ENCODE measurements at regions not wholly inside any gene's neighbourhood (a gene's known extent, or its start where the extent isn't known, plus 50 kb on each side); places are given as distances from the start of the nearest gene placed in this dataset.

GRCh38 chr7:82542665-82543064 is 99.1 kb upstream of the CACNA2D1 start:
- Mint-ChIP-seq H3K4me3 (no peak overlapping the region), H3K36me3 (ENCODE audit: insufficient read depth) (no peaks in the 10 kb centered on the region), H3K27ac (ENCODE audit: low read depth) (no peak overlapping the region), H3K27me3 (no peaks in the 10 kb centered on the region), H3K9me3 (peaks cover 17% of the 10 kb centered on the region), H3K4me1 (no peaks in the 10 kb centered on the region)
- ATAC-seq (replicated peaks; ENCODE audit: extremely low read depth, poor library complexity, severe bottlenecking) (no peak), DNase-seq (ENCODE audit: low spot score in 2 of 2) (no peak)

GRCh38 chr7:82539969-82540368 is 96.4 kb upstream of the CACNA2D1 start:
- Mint-ChIP-seq H3K36me3 (ENCODE audit: insufficient read depth) (no peaks in the 10 kb centered on the region), H3K27ac (ENCODE audit: low read depth) (no peak overlapping the region), H3K9me3 (peaks cover 17% of the 10 kb centered on the region), H3K4me3 (no peak overlapping the region), H3K27me3 (no peaks in the 10 kb centered on the region), H3K4me1 (no peaks in the 10 kb centered on the region)
- DNase-seq (ENCODE audit: low spot score in 2 of 2) = no peak
- no peak for ATAC-seq (replicated peaks; ENCODE audit: extremely low read depth, poor library complexity, severe bottlenecking)

GRCh38 chr7:82534684-82535083 is 91.1 kb upstream of the CACNA2D1 start:
- Mint-ChIP-seq H3K4me3 (no peak overlapping the region), H3K27ac (ENCODE audit: low read depth) (no peak overlapping the region), H3K36me3 (ENCODE audit: insufficient read depth) (no peaks in the 10 kb centered on the region), H3K4me1 (no peaks in the 10 kb centered on the region), H3K9me3 (peaks cover 19% of the 10 kb centered on the region), H3K27me3 (no peaks in the 10 kb centered on the region)
- no peak for ATAC-seq (replicated peaks; ENCODE audit: extremely low read depth, poor library complexity, severe bottlenecking)
- no peak for DNase-seq (ENCODE audit: low spot score in 2 of 2)

- Mint-ChIP-seq H3K9me3 (peaks cover 20% of the 10 kb centered on the region), H3K4me1 (no peaks in the 10 kb centered on the region), H3K4me3 (no peak overlapping the region), H3K27me3 (no peaks in the 10 kb centered on the region), H3K27ac (ENCODE audit: low read depth) (no peak overlapping the region), H3K36me3 (ENCODE audit: insufficient read depth) (no peaks in the 10 kb centered on the region)
- ATAC-seq (replicated peaks; ENCODE audit: extremely low read depth, poor library complexity, severe bottlenecking) (no peak), DNase-seq (ENCODE audit: low spot score in 2 of 2) (no peak)
Observed at GRCh38 chr7:82530361-82530760, 86.8 kb upstream of the CACNA2D1 start.

DNA sequence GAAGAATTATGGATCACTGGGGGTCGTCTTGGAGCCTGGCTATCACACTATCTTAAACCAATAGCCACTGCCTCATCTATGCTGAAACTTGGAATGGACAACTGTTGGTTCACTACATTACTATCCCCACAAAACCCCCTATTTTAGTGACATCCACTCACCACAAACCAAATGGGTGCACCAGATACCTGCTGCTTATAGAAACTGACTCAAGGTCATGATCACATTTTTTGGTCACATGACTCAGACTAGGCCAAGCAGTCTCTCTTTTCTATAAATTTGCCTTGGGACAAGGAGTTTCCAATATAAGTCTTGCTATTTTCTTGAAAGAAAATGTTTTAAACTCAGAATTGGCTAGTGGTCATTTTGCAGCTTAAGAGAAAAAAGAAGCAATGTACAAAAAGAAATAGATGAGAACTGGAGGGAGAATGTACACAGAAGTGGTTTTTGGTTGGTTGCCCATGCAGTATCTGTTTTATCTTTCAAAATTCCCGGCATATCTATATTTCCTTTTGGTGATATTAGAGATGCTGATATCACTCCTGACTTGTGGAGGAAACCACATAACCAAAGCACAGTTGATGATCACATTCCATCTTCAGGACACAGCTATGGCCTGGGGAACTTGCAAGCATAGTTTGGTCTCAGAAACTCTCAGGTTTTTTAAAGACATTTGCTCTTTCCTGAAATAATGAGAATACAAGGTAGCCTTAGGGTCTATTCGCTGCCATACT is 85.2 kb upstream of the CACNA2D1 start:
- no peak overlapping the region for H3K4me3 Mint-ChIP-seq
- ATAC-seq (replicated peaks; ENCODE audit: extremely low read depth, poor library complexity, severe bottlenecking) = no peak
- H3K9me3 Mint-ChIP-seq = peaks cover 31% of the 10 kb centered on the region
- H3K36me3 Mint-ChIP-seq (ENCODE audit: insufficient read depth) = no peaks in the 10 kb centered on the region
- H3K27ac Mint-ChIP-seq (ENCODE audit: low read depth) = no peak overlapping the region
- DNase-seq (ENCODE audit: low spot score in 2 of 2) = no peak
- H3K4me1 Mint-ChIP-seq = no peaks in the 10 kb centered on the region
- no peaks in the 10 kb centered on the region for H3K27me3 Mint-ChIP-seq

GRCh38 chr7:82527851-82528250 is 84.3 kb upstream of the CACNA2D1 start:
- Mint-ChIP-seq H3K36me3 (ENCODE audit: insufficient read depth) (no peaks in the 10 kb centered on the region), H3K27me3 (no peaks in the 10 kb centered on the region), H3K4me3 (no peak overlapping the region), H3K4me1 (no peaks in the 10 kb centered on the region), H3K9me3 (peaks cover 37% of the 10 kb centered on the region), H3K27ac (ENCODE audit: low read depth) (no peak overlapping the region)
- no peak for ATAC-seq (replicated peaks; ENCODE audit: extremely low read depth, poor library complexity, severe bottlenecking)
- no peak for DNase-seq (ENCODE audit: low spot score in 2 of 2)

DNA sequence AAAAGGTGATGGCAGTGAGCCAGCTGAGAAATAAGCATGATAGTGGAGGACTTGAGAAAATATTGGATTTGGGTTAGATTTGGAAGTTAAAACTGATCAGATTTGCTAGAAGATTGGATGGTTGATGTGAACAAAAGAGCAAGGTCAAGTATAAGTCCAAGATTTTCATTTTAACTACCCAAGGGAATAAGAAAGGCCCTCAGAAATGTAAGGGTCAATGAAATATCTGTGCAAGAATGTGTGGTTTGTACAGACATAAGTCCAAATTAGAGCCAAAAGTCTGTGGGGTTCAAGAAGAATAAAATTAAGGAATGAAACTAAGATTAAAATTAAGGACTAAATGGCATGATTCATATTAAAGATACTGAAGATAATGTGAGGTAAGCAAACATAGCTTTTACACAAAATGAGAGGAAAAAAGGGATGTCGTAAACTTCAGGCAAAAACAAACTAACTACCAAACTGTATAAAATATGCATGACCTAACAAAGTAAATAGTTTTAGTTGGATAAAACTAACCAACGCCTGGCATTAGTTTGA is 78.4 kb upstream of the CACNA2D1 start:
- DNase-seq (ENCODE audit: low spot score in 2 of 2) = no peak
- H3K36me3 Mint-ChIP-seq (ENCODE audit: insufficient read depth) = no peaks in the 10 kb centered on the region
- H3K27ac Mint-ChIP-seq (ENCODE audit: low read depth) = no peak overlapping the region

GRCh38 chr7:82517050-82517449 is 73.5 kb upstream of the CACNA2D1 start:
- H3K4me1 Mint-ChIP-seq = no peaks in the 10 kb centered on the region
- ATAC-seq (replicated peaks; ENCODE audit: extremely low read depth, poor library complexity, severe bottlenecking) (no peak), DNase-seq (ENCODE audit: low spot score in 2 of 2) (no peak)
- no peaks in the 10 kb centered on the region for H3K36me3 Mint-ChIP-seq (ENCODE audit: insufficient read depth)
- peaks cover 23% of the 10 kb centered on the region for H3K9me3 Mint-ChIP-seq
- H3K27me3 Mint-ChIP-seq = no peaks in the 10 kb centered on the region
- no peak overlapping the region for H3K27ac Mint-ChIP-seq (ENCODE audit: low read depth)
- no peak overlapping the region for H3K4me3 Mint-ChIP-seq

More for the DNA sequence above, 78.4 kb upstream of the CACNA2D1 start:
- no peaks in the 10 kb centered on the region for H3K4me1 Mint-ChIP-seq
- H3K4me3 Mint-ChIP-seq = no peak overlapping the region
- peaks cover 26% of the 10 kb centered on the region for H3K9me3 Mint-ChIP-seq
- ATAC-seq (replicated peaks; ENCODE audit: extremely low read depth, poor library complexity, severe bottlenecking) = no peak
- H3K27me3 Mint-ChIP-seq = no peaks in the 10 kb centered on the region

GRCh38 chr7:82511542-82511941 is 68.0 kb upstream of the CACNA2D1 start:
- Mint-ChIP-seq H3K4me3 (no peak overlapping the region), H3K9me3 (peaks cover 12% of the 10 kb centered on the region), H3K36me3 (ENCODE audit: insufficient read depth) (no peaks in the 10 kb centered on the region), H3K27me3 (no peaks in the 10 kb centered on the region), H3K27ac (ENCODE audit: low read depth) (no peak overlapping the region), H3K4me1 (no peaks in the 10 kb centered on the region)
- DNase-seq (ENCODE audit: low spot score in 2 of 2) (no peak), ATAC-seq (replicated peaks; ENCODE audit: extremely low read depth, poor library complexity, severe bottlenecking) (no peak)

DNA sequence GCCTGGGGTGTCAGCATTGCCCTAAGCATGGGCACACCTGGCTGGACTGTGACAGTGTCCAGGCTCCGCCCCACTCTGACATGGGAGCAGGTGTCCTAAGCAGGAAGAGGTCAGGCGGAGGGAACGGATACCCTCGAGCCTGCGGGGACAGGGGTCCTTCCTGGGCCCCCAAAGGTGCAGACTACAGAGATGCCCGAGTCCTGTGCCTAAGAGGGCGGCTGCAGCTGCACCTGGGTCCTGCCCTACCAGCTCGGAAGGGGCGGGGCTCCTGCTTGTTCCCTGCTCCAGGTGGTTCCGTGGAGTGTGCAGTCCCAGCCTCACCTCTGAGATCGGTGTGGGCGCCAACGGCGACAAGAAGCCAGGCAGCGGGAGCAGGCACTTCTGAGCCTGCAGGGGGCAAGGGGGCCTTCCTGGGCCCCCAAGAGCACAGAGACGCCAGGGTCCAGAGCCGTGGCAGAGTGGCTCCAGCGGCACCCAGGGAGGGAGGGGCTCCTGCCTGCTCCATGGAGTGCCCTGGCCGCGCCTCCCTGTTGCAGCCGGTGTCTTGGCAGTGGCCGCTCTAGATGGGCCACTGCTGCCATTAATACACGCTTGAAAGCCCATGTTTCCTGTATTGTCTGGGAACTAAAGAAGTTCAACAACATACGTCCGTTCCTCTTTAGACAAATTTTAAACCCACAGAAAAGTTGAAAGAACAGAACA is 64.5 kb upstream of the CACNA2D1 start:
- Mint-ChIP-seq H3K27ac (ENCODE audit: low read depth) (no peak overlapping the region), H3K4me3 (no peak overlapping the region), H3K36me3 (ENCODE audit: insufficient read depth) (no peaks in the 10 kb centered on the region), H3K27me3 (no peaks in the 10 kb centered on the region), H3K9me3 (peaks cover 5% of the 10 kb centered on the region), H3K4me1 (no peaks in the 10 kb centered on the region)
- no peak for DNase-seq (ENCODE audit: low spot score in 2 of 2)
- ATAC-seq (replicated peaks; ENCODE audit: extremely low read depth, poor library complexity, severe bottlenecking) = no peak

GRCh38 chr7:82507365-82507975 is 63.9 kb upstream of the CACNA2D1 start:
- Mint-ChIP-seq H3K4me3 (no peak overlapping the region), H3K9me3 (no peaks in the 10 kb centered on the region), H3K36me3 (ENCODE audit: insufficient read depth) (no peaks in the 10 kb centered on the region), H3K27ac (ENCODE audit: low read depth) (no peak overlapping the region), H3K27me3 (no peaks in the 10 kb centered on the region), H3K4me1 (no peaks in the 10 kb centered on the region)
- no peak for DNase-seq (ENCODE audit: low spot score in 2 of 2)
- no peak for ATAC-seq (replicated peaks; ENCODE audit: extremely low read depth, poor library complexity, severe bottlenecking)

GRCh38 chr7:82506702-82507101 is 63.1 kb upstream of the CACNA2D1 start:
- Mint-ChIP-seq H3K27ac (ENCODE audit: low read depth) (no peak overlapping the region), H3K4me1 (no peaks in the 10 kb centered on the region), H3K27me3 (no peaks in the 10 kb centered on the region), H3K4me3 (no peak overlapping the region), H3K36me3 (ENCODE audit: insufficient read depth) (no peaks in the 10 kb centered on the region), H3K9me3 (peaks cover 6% of the 10 kb centered on the region)
- no peak for ATAC-seq (replicated peaks; ENCODE audit: extremely low read depth, poor library complexity, severe bottlenecking)
- DNase-seq (ENCODE audit: low spot score in 2 of 2) = no peak

GRCh38 chr7:82506208-82506607 is 62.6 kb upstream of the CACNA2D1 start:
- no peak overlapping the region for H3K4me3 Mint-ChIP-seq
- DNase-seq (ENCODE audit: low spot score in 2 of 2) (no peak), ATAC-seq (replicated peaks; ENCODE audit: extremely low read depth, poor library complexity, severe bottlenecking) (no peak)
- H3K9me3 Mint-ChIP-seq = peaks cover 6% of the 10 kb centered on the region
- no peaks in the 10 kb centered on the region for H3K4me1 Mint-ChIP-seq
- no peaks in the 10 kb centered on the region for H3K27me3 Mint-ChIP-seq
- no peaks in the 10 kb centered on the region for H3K36me3 Mint-ChIP-seq (ENCODE audit: insufficient read depth)
- H3K27ac Mint-ChIP-seq (ENCODE audit: low read depth) = no peak overlapping the region
